ENCODE measurements at regions not wholly inside any gene's neighbourhood (a gene's known extent, or its start where the extent isn't known, plus 50 kb on each side); places are given as distances from the start of the nearest gene placed in this dataset.

- H3K4me3 ChIP-seq (ENCODE audit: low read depth, low read length) = no peak overlapping the region
- no peak for DNase-seq (ENCODE audit: low read depth)
- TF ChIP-seq, protein P1, sequence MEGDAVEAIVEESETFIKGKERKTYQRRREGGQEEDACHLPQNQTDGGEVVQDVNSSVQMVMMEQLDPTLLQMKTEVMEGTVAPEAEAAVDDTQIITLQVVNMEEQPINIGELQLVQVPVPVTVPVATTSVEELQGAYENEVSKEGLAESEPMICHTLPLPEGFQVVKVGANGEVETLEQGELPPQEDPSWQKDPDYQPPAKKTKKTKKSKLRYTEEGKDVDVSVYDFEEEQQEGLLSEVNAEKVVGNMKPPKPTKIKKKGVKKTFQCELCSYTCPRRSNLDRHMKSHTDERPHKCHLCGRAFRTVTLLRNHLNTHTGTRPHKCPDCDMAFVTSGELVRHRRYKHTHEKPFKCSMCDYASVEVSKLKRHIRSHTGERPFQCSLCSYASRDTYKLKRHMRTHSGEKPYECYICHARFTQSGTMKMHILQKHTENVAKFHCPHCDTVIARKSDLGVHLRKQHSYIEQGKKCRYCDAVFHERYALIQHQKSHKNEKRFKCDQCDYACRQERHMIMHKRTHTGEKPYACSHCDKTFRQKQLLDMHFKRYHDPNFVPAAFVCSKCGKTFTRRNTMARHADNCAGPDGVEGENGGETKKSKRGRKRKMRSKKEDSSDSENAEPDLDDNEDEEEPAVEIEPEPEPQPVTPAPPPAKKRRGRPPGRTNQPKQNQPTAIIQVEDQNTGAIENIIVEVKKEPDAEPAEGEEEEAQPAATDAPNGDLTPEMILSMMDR (IDR thresholded peaks at IDR 0.05; ENCODE audit: low read depth, low read length, missing control alignments) = no peak
- in situ Hi-C loops (cut with HindIII; ENCODE audit: low sequenced_read_pairs) = no loop called here
Measured at GRCh38 chr2:37425408-37425807, 81.0 kb downstream of the QPCT start.

GRCh38 chr2:37427241-37427640 lies 82.8 kb downstream of the QPCT start:
- in situ Hi-C loops (cut with HindIII; ENCODE audit: low sequenced_read_pairs) = no loop called here
- no peak overlapping the region for H3K4me3 ChIP-seq (ENCODE audit: low read depth, low read length)
- no peak for DNase-seq (ENCODE audit: low read depth)
- TF ChIP-seq, protein P1 (IDR thresholded peaks at IDR 0.05; ENCODE audit: low read depth, low read length, missing control alignments) = no peak

- no peak overlapping the region for H3K4me3 ChIP-seq (ENCODE audit: low read depth, low read length)
- in situ Hi-C loops (cut with HindIII; ENCODE audit: low sequenced_read_pairs) = no loop called here
- no peak for DNase-seq (ENCODE audit: low read depth)
- TF ChIP-seq, protein P1 (IDR thresholded peaks at IDR 0.05; ENCODE audit: low read depth, low read length, missing control alignments) = no peak
Measured at GRCh38 chr2:37436323-37436722, 91.9 kb downstream of the QPCT start.

DNA sequence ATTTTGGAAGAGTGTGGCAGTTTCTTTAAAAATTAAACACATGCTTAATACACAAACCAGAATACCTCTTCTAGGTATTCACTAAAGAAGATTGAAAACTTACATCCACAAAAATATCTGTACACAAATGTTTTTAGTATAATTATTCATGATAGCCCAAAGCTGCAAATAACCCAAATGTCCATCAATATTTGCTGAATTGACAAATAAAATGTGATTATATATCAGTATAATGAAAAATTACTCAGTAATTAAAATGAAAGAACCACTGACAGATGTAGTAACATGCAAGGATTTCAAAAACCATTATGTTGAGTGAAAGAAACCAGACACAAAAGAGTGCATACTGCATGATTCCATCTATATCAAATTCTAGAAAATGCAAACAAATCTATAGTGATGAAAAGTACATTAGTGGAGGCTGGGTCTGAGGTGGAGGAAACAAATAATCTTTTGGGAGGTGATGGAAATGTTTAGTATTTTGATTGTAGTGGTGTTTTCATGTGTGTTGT lies 94.8 kb downstream of the QPCT start:
- TF ChIP-seq, protein P1 (IDR thresholded peaks at IDR 0.05; ENCODE audit: low read depth, low read length, missing control alignments) = no peak
- no peak for DNase-seq (ENCODE audit: low read depth)
- in situ Hi-C loops (cut with HindIII; ENCODE audit: low sequenced_read_pairs) = no loop called here
- H3K4me3 ChIP-seq (ENCODE audit: low read depth, low read length) = no peak overlapping the region

- no peak for DNase-seq (ENCODE audit: low read depth)
- no peak overlapping the region for H3K4me3 ChIP-seq (ENCODE audit: low read depth, low read length)
- TF ChIP-seq, protein P1 (IDR thresholded peaks at IDR 0.05; ENCODE audit: low read depth, low read length, missing control alignments) = no peak
- in situ Hi-C loops (cut with HindIII; ENCODE audit: low sequenced_read_pairs) = no loop called here
Measured at GRCh38 chr2:37441055-37441454, 96.6 kb downstream of the QPCT start.

GRCh38 chr2:37443082-37443481 lies 98.7 kb downstream of the QPCT start:
- no peak overlapping the region for H3K4me3 ChIP-seq (ENCODE audit: low read depth, low read length)
- DNase-seq (ENCODE audit: low read depth) = no peak
- in situ Hi-C loops (cut with HindIII; ENCODE audit: low sequenced_read_pairs) = no loop called here
- TF ChIP-seq, protein P1 (IDR thresholded peaks at IDR 0.05; ENCODE audit: low read depth, low read length, missing control alignments) = no peak

DNA sequence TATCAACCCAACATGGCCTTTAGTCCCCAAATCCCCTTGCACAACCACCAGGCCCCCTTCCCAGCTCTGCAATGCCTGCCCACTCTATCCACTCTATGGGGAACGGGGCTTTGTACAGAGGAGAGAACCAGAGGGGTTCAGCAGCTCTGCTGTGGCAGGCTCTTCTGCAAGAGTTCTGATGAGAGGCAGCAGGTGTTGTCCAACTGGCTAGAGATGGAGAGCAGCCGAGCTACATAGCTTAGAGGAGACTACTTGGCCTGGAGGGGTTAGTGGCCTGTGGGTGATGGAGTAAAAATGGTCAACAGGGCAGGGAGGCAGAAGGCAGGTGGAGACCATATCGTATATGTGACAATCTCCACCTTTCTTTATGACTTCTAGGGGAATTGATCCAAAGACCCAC lies 103.0 kb downstream of the QPCT start:
- in situ Hi-C loops (cut with HindIII; ENCODE audit: low sequenced_read_pairs) = no loop called here
- TF ChIP-seq, protein P1 (IDR thresholded peaks at IDR 0.05; ENCODE audit: low read depth, low read length, missing control alignments) = no peak
- H3K4me3 ChIP-seq (ENCODE audit: low read depth, low read length) = no peak overlapping the region
- DNase-seq (ENCODE audit: low read depth) = no peak
